Gastroesophageal sphincter (tissue), 3 donors: ENCODE measurements at regions not wholly inside any gene's neighbourhood (a gene's known extent, or its start where the extent isn't known, plus 50 kb on each side); places are given as distances from the start of the nearest gene placed in this dataset.

Source experiments
- CTCF ChIP-seq, 4 experiments: fragments of 200-600 bp in 2 of 4; fragments of 450-650 bp in 2 of 4; sonication (generic) in 1 of 4; IDR thresholded peaks; one replicate each; pipeline ENCODE4 v1.5.1; 2017 to 2019; ENCODE audit warnings: antibody characterized with exemption in 4 of 4, mild to moderate bottlenecking in 2 of 4, moderate library complexity in 2 of 4
- EP300 ChIP-seq: sonication (generic); formaldehyde crosslinking; IDR thresholded peaks from one replicate; pipeline ENCODE4 v1.6.1; 2017; ENCODE audit warnings: antibody characterized with exemption, mild to moderate bottlenecking
- POLR2A ChIP-seq, 2 donors: fragments of 450-650 bp; IDR thresholded peaks; one replicate each; pipeline ENCODE4 v1.6.1; 2017; ENCODE audit warnings: antibody characterized with exemption in 2 of 2, mild to moderate bottlenecking in 2 of 2, moderate library complexity in 1 of 2

GRCh38 chr7:52107355-52107754 is 790.7 kb upstream of the COBL start:
- TF ChIP-seq POLR2A (IDR thresholded peaks at IDR 0.05) (no peak), CTCF (IDR thresholded peaks at IDR 0.05) (no peak), EP300 (no peak)
